GM18870 (cell line): ENCODE measurements at regions not wholly inside any gene's neighbourhood (a gene's known extent, or its start where the extent isn't known, plus 50 kb on each side); places are given as distances from the start of the nearest gene placed in this dataset.

Experiments used
- ATAC-seq: cut with Tn5 transposase; IDR thresholded peaks from one replicate; pipeline ENCODE4 v1.9.1; 2021; ENCODE audit warnings: moderate library complexity; ENCODE audit not compliant: unreplicated experiment

DNA sequence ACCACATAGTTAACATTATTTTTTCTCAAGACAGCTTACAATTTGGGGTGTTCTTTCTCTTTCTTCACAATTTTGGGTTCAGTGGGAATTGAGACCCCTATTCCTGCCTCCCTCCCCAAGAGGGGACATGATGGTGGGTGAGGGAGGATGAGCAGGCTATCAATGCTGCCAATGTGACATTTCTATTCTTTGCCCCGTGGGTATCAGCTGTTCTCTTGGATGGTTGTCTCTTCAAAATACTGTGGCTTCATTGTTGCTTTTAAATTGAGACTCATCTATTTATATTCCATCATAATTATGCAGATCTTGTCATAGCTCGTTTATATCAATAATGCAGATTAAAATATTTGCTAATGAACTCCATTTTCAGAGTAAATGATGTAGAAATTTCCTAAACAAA is 56.5 kb upstream of the ANO4 start:
- no peak for ATAC-seq

DNA sequence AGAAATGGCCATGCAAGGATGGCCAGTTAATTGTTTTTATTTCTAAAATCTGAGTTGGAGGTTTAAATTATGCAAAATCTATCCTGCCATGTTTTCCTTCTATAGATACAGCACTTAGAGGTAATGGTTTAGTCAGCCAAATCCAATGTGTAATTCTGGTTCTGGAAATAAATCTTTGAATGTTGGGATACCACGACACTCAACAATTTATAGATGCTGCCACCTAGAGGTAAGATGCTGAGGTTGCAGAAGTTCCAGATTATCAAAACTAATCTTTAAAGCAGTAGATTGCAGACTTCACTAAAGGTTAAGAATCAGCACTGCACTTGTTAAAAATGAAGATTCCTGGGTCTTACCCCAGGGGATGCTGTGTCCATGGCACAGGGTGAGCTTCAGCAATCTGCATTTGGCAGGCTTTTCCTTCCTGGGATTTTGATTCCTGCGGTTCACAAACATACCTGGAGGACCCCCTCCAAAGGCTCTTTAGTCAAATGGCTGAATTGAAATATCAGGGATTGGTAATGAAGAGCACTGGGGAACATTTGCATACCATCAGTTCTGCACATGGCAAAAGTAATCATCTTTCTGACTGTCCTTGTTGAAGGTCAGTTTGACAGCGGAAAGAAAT is 53.4 kb upstream of the ANO4 start:
- no peak for ATAC-seq

DNA sequence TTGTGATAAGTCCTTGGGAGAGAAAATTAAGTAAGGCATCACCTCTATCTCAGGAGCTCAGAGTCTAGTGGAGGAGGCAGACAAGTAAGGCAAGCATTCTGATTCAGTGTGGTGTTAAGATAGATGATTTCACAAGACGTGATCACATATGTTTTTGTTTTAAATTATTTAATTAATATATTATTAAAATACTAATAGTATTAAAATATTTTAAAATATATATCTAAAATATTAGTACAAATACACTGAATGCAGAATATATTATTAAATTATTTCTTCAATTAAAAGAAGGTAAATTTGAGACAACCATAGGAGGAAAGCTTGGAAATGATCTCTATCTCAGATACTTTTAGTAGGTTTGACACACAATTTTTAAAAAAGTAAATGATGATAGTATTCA is 51.5 kb upstream of the ANO4 start:
- ATAC-seq = no peak
